NCI-H128 (cell line): ENCODE measurements at regions not wholly inside any gene's neighbourhood (a gene's known extent, or its start where the extent isn't known, plus 50 kb on each side); places are given as distances from the start of the nearest gene placed in this dataset.
"Not testable (repeated sequence)": the region's sequence is repeated elsewhere in the genome, so short reads cannot be mapped to it uniquely, and the experiment has no call there.

ENCODE experiments used
- DNase-seq: peaks from one replicate; lab custom pipeline; 2025; ENCODE audit not compliant: unreplicated experiment; lab: John Stamatoyannopoulos, UW

- DNase-seq, result no peak
Measured at GRCh38 chr2:21331625-21332370, 208.0 kb downstream of the TDRD15 start.

DNA sequence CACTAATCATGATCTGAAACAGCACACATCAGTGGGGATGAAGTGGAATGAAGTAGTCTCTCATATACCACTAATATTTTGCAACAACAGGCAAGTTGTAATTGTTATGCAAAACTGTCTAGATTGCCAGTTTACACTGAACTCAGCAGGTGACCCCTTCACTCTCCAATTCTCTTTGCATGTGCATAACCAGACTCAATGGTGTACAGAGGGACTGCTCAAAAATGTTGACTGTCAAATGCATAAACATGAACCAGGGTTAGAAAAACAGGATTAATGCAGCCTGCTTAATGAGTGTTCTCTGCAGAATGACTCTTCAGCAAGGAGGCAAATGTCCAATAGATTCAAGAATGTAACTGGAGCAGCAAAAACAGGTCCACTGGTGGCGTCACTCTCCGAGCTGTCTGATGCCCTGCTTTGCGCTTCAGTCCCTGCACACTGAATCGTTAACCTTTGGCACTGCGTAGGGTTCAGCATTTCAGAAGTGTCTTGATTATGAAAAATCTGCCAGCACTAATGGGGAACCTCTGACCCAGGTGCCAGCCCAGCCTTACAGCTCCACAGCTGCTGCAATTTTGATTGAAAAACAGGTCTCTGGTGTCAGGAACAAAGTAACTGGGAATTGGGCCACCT, 209.3 kb downstream of the TDRD15 start:
- no peak for DNase-seq

- DNase-seq, result no peak
Measured at GRCh38 chr2:21333684-21334083, 209.9 kb downstream of the TDRD15 start.

- no peak for DNase-seq
Measured at GRCh38 chr2:21346984-21347383, 223.2 kb downstream of the TDRD15 start.

- DNase-seq, result no peak
Measured at GRCh38 chr2:21353879-21354679, 230.3 kb downstream of the TDRD15 start.

DNA sequence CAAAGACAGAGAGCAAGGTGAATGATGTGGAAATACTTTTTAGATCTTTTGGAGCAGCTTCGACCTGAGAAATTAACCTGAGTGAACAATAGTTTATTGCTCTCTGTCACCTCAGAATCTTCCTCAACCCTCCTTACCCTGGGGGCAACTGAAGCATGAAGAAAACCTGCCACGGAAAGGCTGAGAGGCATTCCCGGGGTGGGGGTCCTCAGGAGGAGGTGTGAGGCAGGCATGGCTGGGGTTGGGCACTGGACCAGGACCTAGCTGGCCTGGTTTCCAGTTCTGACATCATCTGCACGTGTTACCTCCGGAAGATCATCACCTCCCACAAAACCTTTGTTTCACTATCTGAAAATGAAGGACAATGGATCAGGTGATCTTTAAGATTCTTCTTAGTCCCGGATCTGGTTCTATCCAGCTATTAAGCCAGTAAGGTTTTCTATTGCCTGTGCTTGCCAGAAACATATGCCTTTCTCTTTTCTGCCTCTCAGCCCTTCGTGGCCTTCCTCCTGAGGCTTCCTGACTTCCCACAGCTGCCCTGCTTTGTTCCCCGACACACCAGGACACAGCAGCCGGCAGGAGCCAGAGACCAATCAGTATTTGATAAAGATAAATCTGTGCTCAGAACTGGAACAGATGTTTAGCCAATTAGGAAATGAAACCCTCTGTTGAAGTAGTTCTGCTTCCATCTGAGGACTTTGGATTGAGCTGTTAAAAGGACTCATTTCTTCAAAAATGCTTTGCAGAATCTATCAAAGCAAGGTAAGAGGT, 232.5 kb downstream of the TDRD15 start:
- DNase-seq, result no peak

DNA sequence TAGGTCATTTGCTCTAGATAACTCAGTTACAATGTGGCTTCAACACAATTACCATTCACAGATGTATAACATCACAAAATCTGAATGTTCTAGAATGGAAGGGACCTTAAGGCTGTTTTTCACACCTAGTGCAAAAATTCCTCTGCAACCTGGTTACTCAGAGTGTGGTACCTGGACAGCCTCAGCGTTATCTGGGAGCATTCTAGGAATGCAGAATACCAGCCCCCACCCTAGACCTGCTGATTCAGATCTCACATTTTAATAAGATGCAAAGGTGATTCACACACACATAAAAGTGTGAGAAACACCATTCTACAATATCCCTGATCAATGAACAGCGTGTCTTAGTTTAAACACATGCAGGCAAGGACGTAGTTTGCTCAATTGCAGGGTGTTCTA, 233.1 kb downstream of the TDRD15 start:
- no peak for DNase-seq

GRCh38 chr2:21358976-21359375, 235.2 kb downstream of the TDRD15 start:
- DNase-seq, result no peak

- DNase-seq, result no peak
Measured at GRCh38 chr2:21361384-21361783, 237.6 kb downstream of the TDRD15 start.

- no peak for DNase-seq
Measured at GRCh38 chr2:21361957-21362486, 238.3 kb downstream of the TDRD15 start.

GRCh38 chr2:21363364-21363763, 239.6 kb downstream of the TDRD15 start:
- no peak for DNase-seq

GRCh38 chr2:21367421-21367820, 243.7 kb downstream of the TDRD15 start:
- no peak for DNase-seq

GRCh38 chr2:21369787-21370186, 246.0 kb downstream of the TDRD15 start:
- DNase-seq, result no peak

DNA sequence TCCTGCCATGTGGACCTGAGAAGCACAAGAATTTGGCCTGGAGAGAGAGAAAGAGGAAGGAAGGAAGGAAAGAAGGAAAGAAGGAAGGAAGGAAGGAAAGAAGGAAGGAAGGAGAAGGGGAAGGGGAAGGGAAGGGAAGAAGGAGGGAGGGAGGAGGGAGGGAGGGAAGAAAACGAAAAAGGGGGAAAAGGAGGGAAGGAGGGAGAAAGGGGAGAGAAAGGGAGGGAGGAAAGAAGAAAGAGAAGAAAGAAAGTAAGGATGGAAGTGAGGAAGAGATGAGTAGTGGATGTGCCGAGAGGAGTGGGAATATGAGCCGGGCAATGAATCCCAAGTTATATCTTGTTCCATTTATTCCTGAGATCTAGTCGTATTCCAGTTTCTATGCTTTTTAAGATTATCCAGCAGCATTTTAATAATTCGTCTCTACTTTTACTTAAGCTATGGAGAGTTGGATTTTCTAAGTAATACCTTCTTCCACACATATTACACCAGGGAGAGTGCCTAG, 247.8 kb downstream of the TDRD15 start:
- no peak for DNase-seq

DNA sequence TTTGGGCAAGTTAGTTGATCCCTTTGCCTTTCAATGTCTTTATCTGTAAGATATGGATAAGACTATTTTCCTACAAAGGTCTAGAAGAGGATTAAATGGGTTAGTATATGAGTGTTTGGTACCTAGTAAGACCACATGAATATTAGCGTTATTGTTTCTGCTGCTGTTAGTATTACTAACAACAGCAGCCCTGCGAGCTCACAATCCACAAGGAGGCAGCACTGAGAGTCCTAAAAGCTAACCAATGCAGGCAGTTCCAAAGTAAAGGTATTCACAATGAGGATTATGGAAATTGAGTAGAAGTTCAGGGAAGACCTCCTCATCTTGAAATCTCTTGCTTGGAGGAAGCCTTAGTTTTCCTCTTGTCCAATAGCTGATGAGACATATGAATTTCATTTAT, 248.9 kb downstream of the TDRD15 start:
- DNase-seq, result no peak

DNA sequence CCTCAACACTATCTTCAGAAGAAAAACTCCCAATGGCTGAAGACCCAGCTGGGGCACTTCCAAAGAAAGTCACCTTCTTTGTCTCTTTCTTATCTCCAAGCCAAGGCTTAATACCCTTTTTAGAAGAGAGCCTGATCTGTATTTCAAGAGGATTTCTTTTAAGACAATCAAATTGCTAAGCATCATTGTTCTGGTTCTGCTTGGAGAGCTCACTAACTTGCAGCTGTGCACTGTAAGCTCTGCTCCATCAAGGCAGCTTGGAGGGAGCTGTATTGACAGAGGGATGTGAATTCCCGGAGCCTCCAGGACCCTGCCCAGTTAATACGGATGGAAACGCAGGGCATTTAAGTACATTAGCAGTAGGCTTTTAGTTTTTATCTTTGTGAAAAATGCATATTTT, 253.1 kb downstream of the TDRD15 start:
- DNase-seq, result no peak

GRCh38 chr2:21379140-21379539, 255.4 kb downstream of the TDRD15 start:
- no peak for DNase-seq

DNA sequence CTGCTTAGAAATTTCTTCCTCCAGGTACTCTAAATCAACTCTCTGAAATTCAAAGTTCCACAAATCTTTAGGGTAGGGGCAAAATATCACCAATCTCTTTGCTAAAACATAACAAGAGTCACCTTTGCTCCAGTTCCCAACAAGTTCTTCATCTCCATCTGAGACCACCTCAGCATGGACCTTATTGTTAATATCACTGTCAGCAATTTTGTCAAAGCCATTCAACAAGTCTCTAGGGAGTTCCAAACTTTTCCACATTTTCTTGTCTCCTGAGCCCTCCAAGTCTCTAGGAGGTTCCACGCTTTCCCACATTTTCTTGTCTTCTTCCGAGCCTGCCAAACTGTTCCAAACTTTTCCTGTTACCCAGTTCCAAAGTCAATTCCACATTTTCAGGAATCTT, 255.9 kb downstream of the TDRD15 start:
- DNase-seq, result not testable (repeated sequence)

GRCh38 chr2:21381421-21381820, 257.7 kb downstream of the TDRD15 start:
- DNase-seq, result no peak

DNA sequence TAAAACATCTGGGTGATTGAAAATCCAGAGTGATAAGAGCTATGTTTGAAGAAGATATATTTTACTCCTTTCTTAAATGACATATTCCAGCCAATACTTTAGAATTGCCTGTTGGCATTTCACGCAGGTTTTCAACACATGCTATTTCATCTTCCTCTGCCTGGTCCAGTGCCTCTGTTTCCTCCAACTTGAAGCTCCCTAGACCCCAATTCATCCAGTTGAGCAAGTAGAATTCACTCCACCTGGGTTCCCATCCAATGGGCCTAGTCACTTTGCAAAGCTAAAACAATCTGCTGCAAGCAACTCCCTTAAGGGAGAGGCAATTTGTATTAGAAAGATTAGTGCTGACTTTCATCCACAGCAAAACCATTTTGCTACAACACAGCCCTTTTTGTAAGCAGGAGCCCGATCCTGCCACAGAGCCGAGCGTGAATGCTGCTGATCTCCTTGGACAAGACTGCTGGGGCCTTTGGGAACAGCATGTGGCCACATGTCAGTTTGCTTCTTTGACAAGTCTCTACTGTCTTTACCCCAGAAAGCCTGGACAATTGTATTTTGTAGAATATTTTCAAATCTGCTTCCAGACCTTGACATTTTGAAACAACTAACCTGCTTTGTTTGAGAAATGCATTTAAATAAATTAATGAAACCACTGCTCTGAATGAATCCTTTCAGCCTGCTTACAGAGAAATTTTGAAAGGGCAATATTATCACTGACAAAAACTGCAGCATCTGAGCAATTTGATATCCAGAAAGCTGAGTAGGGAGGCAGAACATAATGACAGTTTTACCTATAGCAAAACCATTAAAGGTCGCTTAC, 259.1 kb downstream of the TDRD15 start:
- DNase-seq, result no peak
